HCT116 (cell line): ENCODE measurements at regions not wholly inside any gene's neighbourhood (a gene's known extent, or its start where the extent isn't known, plus 50 kb on each side); places are given as distances from the start of the nearest gene placed in this dataset.

ENCODE experiments used
- ATF3 ChIP-seq: IDR thresholded peaks from 2 replicates; pipeline ENCODE4 v1.6.1; 2012
- CBX3 ChIP-seq: IDR thresholded peaks from 2 replicates; pipeline ENCODE4 v1.6.1; 2012; ENCODE audit warnings: low read depth
- CEBPB ChIP-seq: IDR thresholded peaks from 2 replicates; pipeline ENCODE4 v1.6.1; 2012; ENCODE audit warnings: low read depth
- CTCF ChIP-seq, 3 experiments: fragments of 200-600 bp in 1 of 3; sonication (generic) in 1 of 3; IDR thresholded peaks in 2 of 3; conservative IDR thresholded peaks in 1 of 3; 2 replicates each; pipeline ENCODE4 v1.5.1; 2012 to 2017; ENCODE audit warnings: low read depth in 2 of 3, low read length in 2 of 3, antibody characterized with exemption in 1 of 3, borderline replicate concordance in 1 of 3, control low read depth in 1 of 3, mild to moderate bottlenecking in 1 of 3, mixed read lengths in 1 of 3, mixed run types in 1 of 3, moderate library complexity in 1 of 3; ENCODE audit not compliant: insufficient read depth in 1 of 3
- EGR1 ChIP-seq: IDR thresholded peaks from 2 replicates; pipeline ENCODE4 v1.6.1; 2012; ENCODE audit warnings: low read depth
- EZH2 ChIP-seq: fragments of 200-600 bp; sonication (generic); IDR thresholded peaks from 2 replicates; pipeline ENCODE4 v1.6.1; 2017; ENCODE audit warnings: antibody characterized with exemption, mixed run types
- FOSL1 ChIP-seq: IDR thresholded peaks from 2 replicates; pipeline ENCODE4 v1.6.1; 2012; ENCODE audit warnings: low read depth
- JUND ChIP-seq: IDR thresholded peaks from 2 replicates; pipeline ENCODE4 v1.6.1; 2012
- MAX ChIP-seq: IDR thresholded peaks from 2 replicates; pipeline ENCODE4 v1.6.1; 2012
- POLR2A ChIP-seq: IDR thresholded peaks from 2 replicates; pipeline ENCODE4 v1.7.0; 2011; ENCODE audit warnings: borderline replicate concordance; ENCODE audit not compliant: insufficient read depth, insufficient read length; ENCODE audit errors: extremely low read depth
- RAD21 ChIP-seq: IDR thresholded peaks from 2 replicates; pipeline ENCODE4 v1.6.1; 2012; ENCODE audit warnings: low read depth, mild to moderate bottlenecking
- SP1 ChIP-seq: IDR thresholded peaks from 2 replicates; pipeline ENCODE4 v1.6.1; 2012; ENCODE audit warnings: low read depth
- TCF7L2 ChIP-seq: IDR thresholded peaks from 2 replicates; pipeline ENCODE4 v1.7.0; 2011; ENCODE audit warnings: borderline replicate concordance, inconsistent platforms; ENCODE audit not compliant: insufficient read depth, insufficient read length; ENCODE audit errors: extremely low read depth
- YY1 ChIP-seq: IDR thresholded peaks from 2 replicates; pipeline ENCODE4 v1.6.1; 2011; ENCODE audit warnings: low read length, low read depth, moderate library complexity, mild to moderate bottlenecking; ENCODE audit not compliant: insufficient replicate concordance; ENCODE audit errors: extremely low read depth

GRCh38 chr3:76245622-76246021 is 460.3 kb upstream of the ZNF717 start:
- TF ChIP-seq TCF7L2 (no peak), CTCF (IDR thresholded peaks at IDR 0.05 in 2 of 3, conservative IDR thresholded peaks at IDR 0.05 in 1 of 3; ENCODE audit: borderline replicate concordance in 1 of 3, insufficient read depth in 1 of 3, low read depth in 2 of 3, low read length in 2 of 3) (no peak), YY1 (no peak), MAX (no peak), JUND (no peak), RAD21 (no peak), POLR2A (no peak), CEBPB (no peak), EGR1 (no peak), EZH2 (no peak), FOSL1 (no peak), ATF3 (no peak), CBX3 (no peak), SP1 (no peak)
